H1 (cell line): ENCODE measurements at regions not wholly inside any gene's neighbourhood (a gene's known extent, or its start where the extent isn't known, plus 50 kb on each side); places are given as distances from the start of the nearest gene placed in this dataset.

Experiments
- CTCF ChIA-PET: fragments of 300-600 bp; sonication (Branson Sonifier 250); formaldehyde crosslinking; loops from one replicate; lab custom pipeline; 2021; ENCODE audit not compliant: partially characterized antibody; lab: Charles Lee
- POLR2A ChIA-PET: fragments of 300-600 bp; sonication (Branson Sonifier 250); formaldehyde crosslinking; loops from one replicate; lab custom pipeline; 2021; ENCODE audit warnings: inconsistent platforms; ENCODE audit not compliant: partially characterized antibody; lab: Charles Lee
- DNase-seq, 2 experiments: peaks; one replicate each; pipeline versions ENCODE4 v3.0.0 to v3.0.0-alpha.2; 2010 to 2022; ENCODE audit warnings: low spot score in 2 of 2, low read depth in 1 of 2, mixed read lengths in 1 of 2
- FAIRE-seq: peaks from 2 replicates; lab custom pipeline; 2011; peaks lifted over from hg19 to GRCh38; lab: Jason Lieb, UNC
- H2AFZ ChIP-seq: 2 replicates; pipeline ENCODE4 v1.8.1; 2012; ENCODE audit warnings: low read length, inconsistent platforms
- H2AK5ac ChIP-seq: 2 replicates; pipeline ENCODE4 v1.6.1; 2013; ENCODE audit warnings: low read depth, low read length
- H2BK120ac ChIP-seq: replicated peaks from 2 replicates; pipeline ENCODE3; 2013; ENCODE audit warnings: low read depth, low read length, inconsistent platforms
- H2BK12ac ChIP-seq: 2 replicates; pipeline ENCODE4 v1.6.1; 2013; ENCODE audit warnings: low read depth, low read length
- H2BK15ac ChIP-seq: 2 replicates; pipeline ENCODE4 v1.6.1; 2013; ENCODE audit warnings: low read length
- H2BK20ac ChIP-seq: 2 replicates; pipeline ENCODE4 v1.6.1; 2013; ENCODE audit warnings: low read length
- H2BK5ac ChIP-seq: 2 replicates; pipeline ENCODE4 v1.6.1; 2013; ENCODE audit warnings: low read depth, low read length
- H3K14ac ChIP-seq: 2 replicates; pipeline ENCODE4 v1.6.1; 2013; ENCODE audit warnings: inconsistent platforms; ENCODE audit not compliant: insufficient read length
- H3K18ac ChIP-seq: 2 replicates; pipeline ENCODE4 v1.6.1; 2013; ENCODE audit warnings: low read length; ENCODE audit errors: extremely low read depth
- H3K23ac ChIP-seq: 2 replicates; pipeline ENCODE4 v1.6.1; 2013; ENCODE audit warnings: inconsistent platforms; ENCODE audit not compliant: insufficient read length
- H3K23me2 ChIP-seq: 2 replicates; pipeline ENCODE4 v1.6.1; 2013; ENCODE audit warnings: low read depth, low read length
- H3K27ac ChIP-seq: 2 replicates; pipeline ENCODE4 v1.6.1; 2011; ENCODE audit warnings: low read depth, low read length, inconsistent platforms
- H3K27me3 ChIP-seq, 4 experiments: replicated peaks in 1 of 4; 1 replicate in 1 of 4; 2 replicates in 3 of 4; pipeline versions ENCODE4 v1.6.1 to v1.8.1; 2011 to 2013; ENCODE audit warnings: low read length in 3 of 4, mild to moderate bottlenecking in 3 of 4, inconsistent platforms in 2 of 4, mixed read lengths in 2 of 4, moderate library complexity in 1 of 4; ENCODE audit not compliant: control insufficient read depth in 3 of 4, insufficient read depth in 3 of 4; ENCODE audit errors: extremely low read depth in 1 of 4
- H3K36me3 ChIP-seq, 4 experiments: 2 replicates each; pipeline versions ENCODE4 v1.6.1 to v1.8.1; 2011 to 2013; ENCODE audit warnings: mild to moderate bottlenecking in 4 of 4, low read length in 3 of 4, moderate library complexity in 2 of 4, control low read depth in 1 of 4, inconsistent platforms in 1 of 4; ENCODE audit not compliant: insufficient read depth in 4 of 4, control insufficient read depth in 2 of 4
- H3K4ac ChIP-seq: replicated peaks from 2 replicates; pipeline ENCODE3; 2013; ENCODE audit warnings: low read length, low read depth, mixed read lengths, inconsistent platforms; ENCODE audit not compliant: insufficient read length
- H3K4me1 ChIP-seq, 4 experiments: replicated peaks in 1 of 4; 1 replicate in 1 of 4; 2 replicates in 3 of 4; pipeline versions ENCODE4 v1.6.1 to v1.8.1; 2011 to 2013; ENCODE audit warnings: low read length in 3 of 4, inconsistent platforms in 2 of 4, mixed read lengths in 1 of 4; ENCODE audit not compliant: insufficient read depth in 4 of 4, control insufficient read depth in 3 of 4
- H3K4me2 ChIP-seq, 2 experiments: 2 replicates each; pipeline versions ENCODE4 v1.6.1 to v1.8.1; 2011 to 2013; ENCODE audit warnings: low read depth in 2 of 2, low read length in 2 of 2, control low read depth in 1 of 2, inconsistent platforms in 1 of 2, mild to moderate bottlenecking in 1 of 2; ENCODE audit not compliant: insufficient read depth in 1 of 2
- H3K4me3 ChIP-seq, 4 experiments: fragments of 200-600, 300-600 bp in 1 of 4; sonication (generic), shearing (Covaris generic), sonication (Bioruptor Twin) in 1 of 4; 2 replicates each; pipeline versions ENCODE4 v1.5.1 to v1.8.1; 2011 to 2016; ENCODE audit warnings: low read length in 4 of 4, low read depth in 3 of 4, control low read depth in 2 of 4, inconsistent platforms in 2 of 4, mild to moderate bottlenecking in 2 of 4, mixed read lengths in 1 of 4, moderate library complexity in 1 of 4; ENCODE audit not compliant: insufficient read depth in 2 of 4; ENCODE audit errors: extremely low read depth in 1 of 4
- H3K56ac ChIP-seq: replicated peaks from 2 replicates; pipeline ENCODE3; 2013; ENCODE audit warnings: low read depth, mild to moderate bottlenecking, mixed read lengths, low read length, inconsistent platforms; ENCODE audit not compliant: insufficient read length
- H3K79me1 ChIP-seq: 2 replicates; pipeline ENCODE4 v1.6.1; 2013; ENCODE audit warnings: low read depth, low read length, control low read depth
- H3K79me2 ChIP-seq, 2 experiments: 2 replicates each; pipeline versions ENCODE4 v1.6.1 to v1.8.1; 2012 to 2013; ENCODE audit warnings: low read length in 2 of 2, mild to moderate bottlenecking in 2 of 2, inconsistent platforms in 1 of 2; ENCODE audit not compliant: insufficient read depth in 2 of 2, control insufficient read depth in 1 of 2
- H3K9ac ChIP-seq, 4 experiments: replicated peaks in 1 of 4; 1 replicate in 1 of 4; 2 replicates in 3 of 4; pipeline versions ENCODE4 v1.6.1 to v1.8.1; 2011 to 2013; ENCODE audit warnings: low read depth in 3 of 4, low read length in 3 of 4, control low read depth in 2 of 4, mild to moderate bottlenecking in 2 of 4, moderate library complexity in 2 of 4, inconsistent platforms in 1 of 4; ENCODE audit errors: extremely low read depth in 1 of 4
- H3K9me3 ChIP-seq, 2 experiments: 2 replicates each; pipeline versions ENCODE4 v1.6.1 to v1.8.1; 2012 to 2013; ENCODE audit warnings: mild to moderate bottlenecking in 2 of 2, moderate library complexity in 2 of 2, control low read depth in 1 of 2, inconsistent platforms in 1 of 2, low read depth in 1 of 2, low read length in 1 of 2, mixed read lengths in 1 of 2; ENCODE audit not compliant: insufficient read depth in 2 of 2
- H4K20me1 ChIP-seq, 2 experiments: replicated peaks in 1 of 2; 2 replicates each; pipeline versions ENCODE3 to v1.8.1; 2011 to 2013; ENCODE audit warnings: inconsistent platforms in 2 of 2, low read length in 2 of 2, mild to moderate bottlenecking in 1 of 2; ENCODE audit not compliant: insufficient read depth in 2 of 2, control insufficient read depth in 1 of 2
- H4K5ac ChIP-seq: 2 replicates; pipeline ENCODE4 v1.6.1; 2013; ENCODE audit warnings: low read length, low read depth, mixed read lengths, inconsistent platforms; ENCODE audit not compliant: insufficient read length
- H4K8ac ChIP-seq: 2 replicates; pipeline ENCODE4 v1.8.0; 2013; ENCODE audit warnings: mild to moderate bottlenecking, moderate library complexity, low read length, inconsistent platforms; ENCODE audit not compliant: insufficient read depth; ENCODE audit errors: extremely low read depth
- H4K91ac ChIP-seq: replicated peaks from 2 replicates; pipeline ENCODE3; 2013; ENCODE audit warnings: low read length, mixed read lengths, inconsistent platforms; ENCODE audit not compliant: insufficient read length
- CBX8 ChIP-seq: fragments of 300-800, 300-1000 bp; sonication (generic); IDR thresholded peaks from 2 replicates; pipeline ENCODE4 v1.7.1; 2016; ENCODE audit warnings: low read depth, low read length, borderline replicate concordance
- EP300 ChIP-seq, 2 experiments: IDR thresholded peaks; 1 replicate in 1 of 2; 2 replicates in 1 of 2; pipeline ENCODE4 v1.6.1; 2011 to 2012; ENCODE audit warnings: low read depth in 2 of 2, low read length in 2 of 2, mild to moderate bottlenecking in 2 of 2, borderline replicate concordance in 1 of 2, inconsistent platforms in 1 of 2, moderate library complexity in 1 of 2
- EZH2 ChIP-seq: fragments of 200-600 bp; sonication (generic); IDR thresholded peaks from 2 replicates; pipeline ENCODE4 v1.7.1; 2012; ENCODE audit warnings: low read depth, mild to moderate bottlenecking, moderate library complexity, low read length, inconsistent platforms; ENCODE audit not compliant: severe bottlenecking
- MAX ChIP-seq: IDR thresholded peaks from 2 replicates; pipeline ENCODE4 v1.6.1; 2012; ENCODE audit warnings: inconsistent platforms
- RAD21 ChIP-seq, 2 experiments: IDR thresholded peaks in 1 of 2; conservative IDR thresholded peaks in 1 of 2; 2 replicates each; pipeline ENCODE4 v1.6.1; 2011; ENCODE audit warnings: low read depth in 2 of 2, low read length in 2 of 2, improper control_type of control experiment in 1 of 2, inconsistent platforms in 1 of 2, mild to moderate bottlenecking in 1 of 2, moderate library complexity in 1 of 2
- RFX5 ChIP-seq: IDR thresholded peaks from 2 replicates; pipeline ENCODE4 v1.6.1; 2011; ENCODE audit warnings: low read depth, low read length, improper control_type of control experiment, borderline replicate concordance
- RNF2 ChIP-seq: fragments of 200-900, 300-1000 bp; sonication (generic); IDR thresholded peaks from 2 replicates; pipeline ENCODE4 v1.7.1; 2016; ENCODE audit warnings: borderline replicate concordance, low read depth, mild to moderate bottlenecking, antibody characterized with exemption, low read length; ENCODE audit not compliant: poor library complexity, severe bottlenecking; ENCODE audit errors: missing control alignments
- SRF ChIP-seq: IDR thresholded peaks from 2 replicates; pipeline ENCODE4 v1.6.1; 2011; ENCODE audit warnings: mild to moderate bottlenecking, low read depth, low read length, moderate library complexity
- ZNF274 ChIP-seq: IDR thresholded peaks from 2 replicates; pipeline ENCODE4 v1.7.0; 2012; ENCODE audit warnings: low read length, borderline replicate concordance; ENCODE audit errors: extremely low read depth
- WGBS, 2 experiments: shearing (Covaris generic) in 1 of 2; methylation state at CpG; one replicate each; pipeline versions ENCODE4 v1.1.6 to v1.1.7; 2013 to 2015; ENCODE audit warnings: low lambda C conversion rate in 2 of 2, mixed read lengths in 2 of 2, inconsistent platforms in 1 of 2, low coverage in 1 of 2, missing lambda C conversion rate in 1 of 2; ENCODE audit not compliant: insufficient replicate concordance in 2 of 2, insufficient coverage in 1 of 2, insufficient read length in 1 of 2; ENCODE audit errors: extremely low coverage in 1 of 2, missing lambda C conversion rate in 1 of 2; 5-methylcytosine and 5-hydroxymethylcytosine counted together

GRCh38 chr7:155935726-155936125 lies 123.5 kb upstream of the SHH start:
- no peak overlapping the region for H3K14ac ChIP-seq
- no peak for TF ChIP-seq SRF
- no peak for TF ChIP-seq RNF2
- TF ChIP-seq EZH2: no peak
- TF ChIP-seq ZNF274: no peak
- no peak for TF ChIP-seq MAX
- no peak for TF ChIP-seq CBX8
- no peak for TF ChIP-seq RAD21 (IDR thresholded peaks at IDR 0.05 in 1 of 2, conservative IDR thresholded peaks at IDR 0.05 in 1 of 2; ENCODE audit: low read depth in 2 of 2, low read length in 2 of 2)
- TF ChIP-seq RFX5: no peak
- TF ChIP-seq EP300 (IDR thresholded peaks at IDR 0.05; ENCODE audit: borderline replicate concordance in 1 of 2, low read depth in 2 of 2, low read length in 2 of 2): no peak
- TF ChIP-seq, all 59 proteins: peak for 0
- no peak overlapping the region for H2AK5ac ChIP-seq
- H3K9me3 ChIP-seq: peaks cover 0 to 4% of the 10 kb centered on the region in 2 experiments; a peak in 1 of 4 replicates
- WGBS, 2 experiments: 44% methylated on average over 2 of the region's 5 CpGs; no CpG with 5 or more reads in 1 of the 2 experiments
- H2BK12ac ChIP-seq: no peak overlapping the region
- no peak overlapping the region for H3K9ac ChIP-seq
- no peak overlapping the region for H2BK120ac ChIP-seq
- DNase-seq: peak in 1 of 2 experiments; percentile 20
- no peak overlapping the region for H3K4me2 ChIP-seq
- H3K18ac ChIP-seq: no peak overlapping the region
- CTCF ChIA-PET: no interaction called here
- no peaks in the 10 kb centered on the region for H4K20me1 ChIP-seq
- H2BK20ac ChIP-seq: no peak overlapping the region
- no peaks in the 10 kb centered on the region for H3K79me1 ChIP-seq
- no peaks in the 10 kb centered on the region for H3K79me2 ChIP-seq
- H3K4me3 ChIP-seq: no peak overlapping the region
- no peaks in the 10 kb centered on the region for H3K4me1 ChIP-seq
- H2BK15ac ChIP-seq: no peak overlapping the region
- H3K27me3 ChIP-seq: no peaks in the 10 kb centered on the region
- no peak overlapping the region for H3K23ac ChIP-seq
- POLR2A ChIA-PET: no interaction called here
- H2BK5ac ChIP-seq: no peak overlapping the region
- H4K8ac ChIP-seq: no peak overlapping the region
- H3K27ac ChIP-seq: no peak overlapping the region
- H3K36me3 ChIP-seq: no peaks in the 10 kb centered on the region
- H3K56ac ChIP-seq: no peak overlapping the region
- no peak overlapping the region for H2AFZ ChIP-seq
- H4K91ac ChIP-seq: no peak overlapping the region
- H3K23me2 ChIP-seq: no peaks in the 10 kb centered on the region; the same call in 1 of the 2 replicates
- H3K4ac ChIP-seq: no peak overlapping the region
- no peak overlapping the region for H4K5ac ChIP-seq
- no peak for FAIRE-seq
